ENCODE measurements at regions not wholly inside any gene's neighbourhood (a gene's known extent, or its start where the extent isn't known, plus 50 kb on each side); places are given as distances from the start of the nearest gene placed in this dataset.

- H3K4me3 ChIP-seq (ENCODE audit: low read depth, low read length): no peak overlapping the region
- no peak for DNase-seq (ENCODE audit: low read depth, low spot score)
- CTCF ChIA-PET: interaction anchor here (0.9 kb wide), 1 partner anchor 16 kb away, joined by 3 read pairs; no protein-coding TSS in a partner anchor
- TF ChIP-seq CTCF (IDR thresholded peaks at IDR 0.05; ENCODE audit: insufficient read depth, low read length, missing control alignments): no peak
- POLR2A ChIA-PET: no interaction called here
These were observed 65.5 kb upstream of the TBCA start for GRCh38 chr5:77841616-77842015.

GRCh38 chr5:77840930-77841329 lies 64.8 kb upstream of the TBCA start:
- no peak overlapping the region for H3K4me3 ChIP-seq (ENCODE audit: low read depth, low read length)
- TF ChIP-seq CTCF (IDR thresholded peaks at IDR 0.05; ENCODE audit: insufficient read depth, low read length, missing control alignments): no peak
- DNase-seq (ENCODE audit: low read depth, low spot score): no peak
- CTCF ChIA-PET: interaction anchor here (0.9 to 1.3 kb wide), 2 partner anchors 13 to 17 kb away, joined by 3 read pairs; no protein-coding TSS in a partner anchor
- POLR2A ChIA-PET: no interaction called here

GRCh38 chr5:77839691-77840090 lies 63.6 kb upstream of the TBCA start:
- ChIA-PET CTCF (no interaction called here), POLR2A (no interaction called here)
- no peak overlapping the region for H3K4me3 ChIP-seq (ENCODE audit: low read depth, low read length)
- TF ChIP-seq CTCF (IDR thresholded peaks at IDR 0.05; ENCODE audit: insufficient read depth, low read length, missing control alignments): no peak
- DNase-seq (ENCODE audit: low read depth, low spot score): no peak

- TF ChIP-seq CTCF (IDR thresholded peaks at IDR 0.05; ENCODE audit: insufficient read depth, low read length, missing control alignments): no peak
- H3K4me3 ChIP-seq (ENCODE audit: low read depth, low read length): no peak overlapping the region
- ChIA-PET POLR2A (no interaction called here), CTCF (interaction anchor here (1.4 kb wide), 1 partner anchor 8 kb away, joined by 4 read pairs; no protein-coding TSS in a partner anchor)
- no peak for DNase-seq (ENCODE audit: low read depth, low spot score)
These were observed 56.8 kb upstream of the TBCA start for GRCh38 chr5:77832938-77833337.

- TF ChIP-seq CTCF (IDR thresholded peaks at IDR 0.05; ENCODE audit: insufficient read depth, low read length, missing control alignments): no peak
- no peak overlapping the region for H3K4me3 ChIP-seq (ENCODE audit: low read depth, low read length)
- ChIA-PET POLR2A (no interaction called here), CTCF (no interaction called here)
- no peak for DNase-seq (ENCODE audit: low read depth, low spot score)
These were observed 56.1 kb upstream of the TBCA start for GRCh38 chr5:77832166-77832770.

DNA sequence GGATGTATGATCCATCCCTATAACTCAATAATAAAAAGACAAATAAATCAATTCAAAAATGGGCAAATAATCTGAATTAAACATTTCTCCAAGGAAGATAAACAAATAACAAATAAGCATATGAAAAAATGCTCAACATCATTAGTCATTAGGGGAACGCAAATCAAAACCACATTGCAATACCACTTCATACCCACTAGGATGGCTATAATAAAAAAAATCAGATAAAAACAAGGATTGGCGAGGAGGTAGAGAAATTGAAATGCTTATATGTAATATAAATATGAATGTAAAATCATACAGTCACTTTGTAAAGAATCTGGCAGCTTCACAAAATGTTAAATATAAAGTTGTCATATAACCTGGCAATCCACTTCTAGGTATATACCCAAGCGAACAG lies 52.3 kb upstream of the TBCA start:
- no peak for TF ChIP-seq CTCF (IDR thresholded peaks at IDR 0.05; ENCODE audit: insufficient read depth, low read length, missing control alignments)
- CTCF ChIA-PET: interaction anchor here (0.7 kb wide), 1 partner anchor 9 kb away, joined by 3 read pairs; no protein-coding TSS in a partner anchor
- H3K4me3 ChIP-seq (ENCODE audit: low read depth, low read length): no peak overlapping the region
- POLR2A ChIA-PET: no interaction called here
- no peak for DNase-seq (ENCODE audit: low read depth, low spot score)

All from AG04449 (cell line).